Prostate gland (tissue), 2 donors: ENCODE measurements at regions not wholly inside any gene's neighbourhood (a gene's known extent, or its start where the extent isn't known, plus 50 kb on each side); places are given as distances from the start of the nearest gene placed in this dataset.

ENCODE experiments used
- CTCF ChIP-seq, 4 experiments: fragments of 200-600 bp in 2 of 4; fragments of 450-650 bp in 2 of 4; sonication (generic) in 2 of 4; IDR thresholded peaks; 1 replicate in 3 of 4; 2 replicates in 1 of 4; pipeline ENCODE4 v1.5.1; 2016 to 2019; ENCODE audit warnings: antibody characterized with exemption in 4 of 4, mild to moderate bottlenecking in 2 of 4, moderate library complexity in 2 of 4
- POLR2AphosphoS5 ChIP-seq: sonication (generic); formaldehyde crosslinking; IDR thresholded peaks from one replicate; pipeline ENCODE4 v1.6.1; 2017; ENCODE audit warnings: antibody characterized with exemption

- TF ChIP-seq CTCF (IDR thresholded peaks at IDR 0.05) (peak in 1 of 4 experiments; percentile 6), POLR2AphosphoS5 (no peak)
Measured at GRCh38 chr14:26917086-26917485, 319.3 kb upstream of the NOVA1 start.
